NCI-H1694 (cell line): ENCODE measurements at regions not wholly inside any gene's neighbourhood (a gene's known extent, or its start where the extent isn't known, plus 50 kb on each side); places are given as distances from the start of the nearest gene placed in this dataset.

ENCODE experiments used
- DNase-seq: peaks from one replicate; lab custom pipeline; 2025; lab: John Stamatoyannopoulos, UW

DNA sequence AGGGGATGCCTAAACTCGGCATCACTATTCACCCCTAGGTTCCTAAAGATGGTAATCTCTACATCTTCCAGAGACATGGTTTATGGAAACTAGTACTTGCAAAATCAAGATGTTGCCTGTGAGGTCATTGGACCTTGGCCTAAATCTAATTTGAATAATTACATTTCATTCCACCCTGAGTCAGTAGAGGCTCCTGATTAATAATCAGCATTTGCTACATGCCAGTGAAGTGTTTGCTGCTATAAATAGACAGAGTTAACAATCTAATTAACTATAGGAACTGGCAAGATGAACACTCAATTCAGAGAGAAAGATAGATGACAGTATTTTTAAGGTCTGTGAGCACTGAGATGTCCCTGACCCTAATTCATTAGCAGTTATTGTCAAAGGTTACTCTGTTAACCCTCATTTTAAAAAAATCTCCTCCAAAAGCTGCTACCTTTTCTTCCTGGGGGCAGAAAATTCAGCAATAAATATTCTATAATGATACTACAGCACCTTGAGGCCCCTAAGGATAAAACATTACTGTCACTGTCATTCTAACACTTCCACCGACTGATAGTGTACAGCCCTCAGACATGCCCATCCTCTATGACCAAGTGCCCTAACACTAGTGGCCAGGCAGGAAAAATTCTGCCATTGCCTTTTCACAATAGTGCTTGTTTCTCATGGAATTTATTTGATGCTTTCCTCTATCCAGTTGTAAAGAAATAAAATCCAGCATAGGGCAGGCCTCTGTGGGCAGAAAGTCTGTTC, 65.7 kb upstream of the CCDC196 start:
- DNase-seq, result no peak

DNA sequence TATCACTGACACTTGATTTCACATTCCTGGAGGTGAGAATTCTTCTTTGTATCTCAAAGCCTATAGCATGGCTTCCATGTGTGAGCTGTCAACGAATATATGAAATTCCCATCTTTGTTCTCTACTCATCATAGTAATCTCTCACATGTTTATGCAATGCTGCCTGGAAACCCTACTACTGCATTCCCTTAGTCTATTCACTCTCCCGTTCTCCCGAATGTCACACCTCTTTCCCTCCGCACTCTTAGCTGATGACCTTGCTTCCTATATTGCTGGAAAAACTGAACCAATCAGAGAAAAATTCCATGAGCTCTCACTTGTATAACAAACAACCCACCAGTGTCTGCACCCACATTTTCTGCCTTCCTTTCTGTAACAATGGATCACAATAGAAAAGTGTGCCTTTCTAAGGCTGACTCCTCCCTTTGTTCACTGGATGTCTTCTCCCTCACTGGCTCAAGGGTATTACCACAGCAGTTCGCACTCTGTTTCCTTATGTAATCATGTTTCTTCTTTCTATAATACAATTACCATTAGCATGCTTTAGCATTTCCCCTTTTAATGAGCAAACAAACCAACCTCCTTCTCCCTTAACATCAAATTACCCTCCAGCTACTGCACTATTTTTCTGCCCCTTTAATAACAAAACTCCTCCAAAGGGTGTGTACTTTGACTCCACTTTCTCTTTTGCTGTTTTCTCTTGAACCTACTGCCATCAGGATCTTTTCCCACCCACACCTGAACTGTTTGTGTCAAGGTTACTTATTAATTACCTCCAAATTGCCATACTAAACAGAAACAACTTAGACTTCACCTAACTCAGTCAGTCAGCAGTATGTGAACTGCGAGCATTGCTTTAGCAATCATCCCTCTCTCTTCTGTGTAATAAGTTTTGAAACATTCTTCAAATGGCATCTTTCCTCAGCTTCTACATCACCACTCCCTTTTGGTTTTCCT, 63.9 kb upstream of the CCDC196 start:
- no peak for DNase-seq

DNA sequence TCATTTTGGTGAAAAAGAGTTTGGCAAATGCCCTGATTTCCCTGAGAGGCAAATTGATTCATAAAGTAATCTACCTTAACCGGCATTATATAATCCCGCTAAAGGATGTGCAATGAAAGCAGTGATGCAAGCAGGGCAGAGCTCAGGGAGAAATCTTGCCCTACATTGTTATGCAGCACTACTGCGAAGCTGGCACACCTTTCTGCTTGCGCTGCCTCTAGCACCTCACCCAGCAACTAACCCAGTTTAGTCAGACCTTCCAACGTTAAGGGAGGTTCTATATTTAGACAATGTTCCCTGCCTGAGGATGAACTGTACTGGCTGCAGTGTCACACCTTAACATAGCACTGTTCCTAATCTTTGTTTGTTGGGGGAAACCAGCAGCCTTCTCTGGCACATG, 60.8 kb upstream of the CCDC196 start:
- DNase-seq, result no peak

DNA sequence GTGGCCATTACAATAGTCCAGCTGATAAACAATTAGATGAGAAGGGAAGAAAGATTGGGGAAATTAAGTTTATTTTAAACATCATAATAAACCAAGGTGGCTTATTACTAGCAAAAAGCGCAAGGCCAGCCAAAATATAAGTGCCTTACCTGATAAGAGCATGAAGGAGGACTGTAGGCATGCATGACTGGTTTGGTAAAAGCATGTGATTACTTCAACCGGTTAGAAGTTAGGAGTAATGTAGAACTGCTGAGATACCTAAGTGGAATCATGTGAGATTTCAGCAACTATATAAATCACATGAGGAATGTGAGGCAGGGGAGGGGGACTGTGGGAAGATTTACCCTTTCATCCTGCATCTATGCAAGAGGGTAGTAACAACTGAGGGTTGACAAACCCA, 59.7 kb upstream of the CCDC196 start:
- DNase-seq, result no peak

DNA sequence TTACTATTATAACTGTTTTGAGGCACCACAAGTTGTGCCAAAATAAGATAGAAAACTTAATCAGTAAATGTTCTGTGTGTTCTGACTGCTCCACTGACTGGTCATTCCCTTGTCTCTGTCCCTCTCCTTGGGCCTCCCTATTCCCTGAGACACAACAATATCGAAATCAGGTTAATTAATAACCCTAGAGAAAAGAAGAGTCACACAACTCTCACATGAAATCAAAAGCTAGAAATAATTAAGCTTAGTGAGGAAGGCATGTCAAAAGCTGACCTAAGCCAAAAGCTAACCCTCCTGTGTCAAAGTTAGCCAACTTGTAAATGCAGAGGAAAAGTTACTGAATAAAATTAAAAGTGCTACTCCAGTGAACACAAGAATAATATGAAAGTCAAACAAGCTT, 53.8 kb upstream of the CCDC196 start:
- no peak for DNase-seq

DNA sequence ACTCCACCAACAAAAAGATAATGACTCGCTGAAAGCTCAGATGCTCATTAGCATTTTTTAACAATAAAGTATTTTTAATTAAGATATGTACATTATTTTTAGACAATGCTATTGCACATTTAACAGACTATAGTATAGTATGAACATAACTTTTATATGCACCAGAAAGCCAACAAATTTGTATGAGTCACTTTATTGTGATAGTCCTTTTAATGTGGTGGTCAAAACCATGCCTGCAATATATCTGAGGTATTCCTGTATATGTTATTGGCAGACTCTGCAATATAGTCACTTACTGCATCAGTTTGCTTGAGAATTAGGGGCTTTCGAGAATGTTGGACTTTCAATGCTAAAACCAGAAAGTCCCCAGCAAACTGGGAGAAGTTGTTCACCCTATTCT, 51.7 kb upstream of the CCDC196 start:
- DNase-seq, result no peak

DNA sequence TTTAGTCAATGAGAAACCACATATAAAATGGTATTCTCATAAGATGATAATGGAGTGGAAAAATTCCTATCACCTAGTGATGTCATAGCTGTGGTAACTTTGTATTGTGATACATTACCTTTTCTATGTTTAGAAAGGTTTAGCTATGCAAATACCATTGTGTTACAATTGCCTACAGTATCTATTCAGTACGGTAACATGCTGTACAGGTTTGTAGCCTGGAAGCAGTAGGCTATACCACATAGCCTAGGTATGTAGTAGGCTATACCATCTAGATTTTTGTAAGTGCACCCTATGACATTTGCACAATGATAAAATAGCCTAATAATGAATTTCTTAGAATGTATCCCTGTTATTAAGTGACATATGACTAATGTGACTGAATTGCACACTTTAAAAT, 50.5 kb upstream of the CCDC196 start:
- no peak for DNase-seq
